ENCODE measurements at regions not wholly inside any gene's neighbourhood (a gene's known extent, or its start where the extent isn't known, plus 50 kb on each side); places are given as distances from the start of the nearest gene placed in this dataset.
"Not testable (repeated sequence)": the region's sequence is repeated elsewhere in the genome, so short reads cannot be mapped to it uniquely, and the experiment has no call there.

- H3K27ac ChIP-seq, result no peak overlapping the region
- H3K4me1 ChIP-seq (ENCODE audit: control insufficient read depth in 1 of 2, low read depth in 2 of 2), result no peaks in the 10 kb centered on the region
- H3K27me3 ChIP-seq (replicated peaks; ENCODE audit: insufficient read depth), result no peaks in the 10 kb centered on the region
- no peak for DNase-seq (ENCODE audit: low spot score)
- TF ChIP-seq CTCF (IDR thresholded peaks at IDR 0.05), result no peak
- no peak overlapping the region for H3K4me3 ChIP-seq
- ATAC-seq (ENCODE audit: insufficient number of reproducible peaks, low FRiP score, low read depth), result no peak
- no peaks in the 10 kb centered on the region for H3K9me3 ChIP-seq
- no peaks in the 10 kb centered on the region for H3K36me3 ChIP-seq
These were observed 65.8 kb downstream of the MTX3 start for GRCh38 chr5:79924936-79925893.

- Histone ChIP-seq H3K36me3 (no peaks in the 10 kb centered on the region), H3K4me3 (no peak overlapping the region), H3K27me3 (replicated peaks; ENCODE audit: insufficient read depth) (no peaks in the 10 kb centered on the region), H3K27ac (no peak overlapping the region), H3K4me1 (ENCODE audit: control insufficient read depth in 1 of 2, low read depth in 2 of 2) (no peaks in the 10 kb centered on the region), H3K9me3 (no peaks in the 10 kb centered on the region)
- ATAC-seq (ENCODE audit: insufficient number of reproducible peaks, low FRiP score, low read depth) (no peak), DNase-seq (ENCODE audit: low spot score) (no peak)
- TF ChIP-seq CTCF (IDR thresholded peaks at IDR 0.05), result no peak
These were observed 67.6 kb downstream of the MTX3 start for GRCh38 chr5:79923431-79923830.

- no peak for TF ChIP-seq CTCF (IDR thresholded peaks at IDR 0.05)
- no peak for ATAC-seq (ENCODE audit: insufficient number of reproducible peaks, low FRiP score, low read depth)
These were observed 68.4 kb downstream of the MTX3 start for GRCh38 chr5:79922626-79923025.

GRCh38 chr5:79907452-79907851, 83.6 kb downstream of the MTX3 start:
- not testable (repeated sequence) for DNase-seq (ENCODE audit: low spot score); H3K9me3 ChIP-seq; H3K36me3 ChIP-seq; H3K4me3 ChIP-seq; H3K27ac ChIP-seq; ATAC-seq (ENCODE audit: insufficient number of reproducible peaks, low FRiP score, low read depth); H3K4me1 ChIP-seq (ENCODE audit: control insufficient read depth in 1 of 2, low read depth in 2 of 2); H3K27me3 ChIP-seq (replicated peaks; ENCODE audit: insufficient read depth)

More at GRCh38 chr5:79922626-79923025, 68.4 kb downstream of the MTX3 start:
- no peak for DNase-seq (ENCODE audit: low spot score)
- H3K4me3 ChIP-seq, result no peak overlapping the region
- H3K27me3 ChIP-seq (replicated peaks; ENCODE audit: insufficient read depth), result no peaks in the 10 kb centered on the region
- H3K9me3 ChIP-seq, result no peaks in the 10 kb centered on the region
- no peaks in the 10 kb centered on the region for H3K36me3 ChIP-seq
- no peaks in the 10 kb centered on the region for H3K4me1 ChIP-seq (ENCODE audit: control insufficient read depth in 1 of 2, low read depth in 2 of 2)
- no peak overlapping the region for H3K27ac ChIP-seq

GRCh38 chr5:79902571-79902970, 88.5 kb downstream of the MTX3 start:
- not testable (repeated sequence) for ATAC-seq (ENCODE audit: insufficient number of reproducible peaks, low FRiP score, low read depth); H3K9me3 ChIP-seq; H3K4me3 ChIP-seq; DNase-seq (ENCODE audit: low spot score); H3K27ac ChIP-seq; H3K4me1 ChIP-seq (ENCODE audit: control insufficient read depth in 1 of 2, low read depth in 2 of 2); H3K27me3 ChIP-seq (replicated peaks; ENCODE audit: insufficient read depth); H3K36me3 ChIP-seq

- no peaks in the 10 kb centered on the region for H3K27me3 ChIP-seq (replicated peaks; ENCODE audit: insufficient read depth)
- DNase-seq (ENCODE audit: low spot score) (no peak), ATAC-seq (ENCODE audit: insufficient number of reproducible peaks, low FRiP score, low read depth) (no peak)
- no peaks in the 10 kb centered on the region for H3K36me3 ChIP-seq
- no peaks in the 10 kb centered on the region for H3K4me1 ChIP-seq (ENCODE audit: control insufficient read depth in 1 of 2, low read depth in 2 of 2)
- no peak for TF ChIP-seq CTCF (IDR thresholded peaks at IDR 0.05)
- no peak overlapping the region for H3K27ac ChIP-seq
- H3K9me3 ChIP-seq, result no peaks in the 10 kb centered on the region
- H3K4me3 ChIP-seq, result no peak overlapping the region
These were observed 89.4 kb downstream of the MTX3 start for GRCh38 chr5:79901631-79902030.

Measured in thoracic aorta (tissue), 2 donors.